ENCODE measurements at regions not wholly inside any gene's neighbourhood (a gene's known extent, or its start where the extent isn't known, plus 50 kb on each side); places are given as distances from the start of the nearest gene placed in this dataset.
"Not testable (repeated sequence)": the region's sequence is repeated elsewhere in the genome, so short reads cannot be mapped to it uniquely, and the experiment has no call there.

- DNase-seq, result no peak
These were observed 128.0 kb downstream of the SPP2 start for GRCh38 chr2:234178330-234179030.

GRCh38 chr2:234175649-234176048 lies 125.1 kb downstream of the SPP2 start:
- no peak for DNase-seq

- DNase-seq, result no peak
These were observed 124.2 kb downstream of the SPP2 start for GRCh38 chr2:234174742-234175141.

GRCh38 chr2:234172532-234172931 lies 122.0 kb downstream of the SPP2 start:
- no peak for DNase-seq

- DNase-seq, result no peak
These were observed 121.6 kb downstream of the SPP2 start for GRCh38 chr2:234172066-234172465.

GRCh38 chr2:234171666-234172065 lies 121.2 kb downstream of the SPP2 start:
- DNase-seq, result no peak

GRCh38 chr2:234169674-234170073 lies 119.2 kb downstream of the SPP2 start:
- no peak for DNase-seq

GRCh38 chr2:234168605-234169570 lies 118.4 kb downstream of the SPP2 start:
- not testable (repeated sequence) for DNase-seq

- no peak for DNase-seq
These were observed 116.0 kb downstream of the SPP2 start for GRCh38 chr2:234166531-234166930.

- no peak for DNase-seq
These were observed 114.9 kb downstream of the SPP2 start for GRCh38 chr2:234165421-234165820.

- DNase-seq, result no peak
These were observed 114.3 kb downstream of the SPP2 start for GRCh38 chr2:234164493-234165413.

- DNase-seq, result no peak
These were observed 113.1 kb downstream of the SPP2 start for GRCh38 chr2:234163510-234164045.

- no peak for DNase-seq
These were observed 112.4 kb downstream of the SPP2 start for GRCh38 chr2:234162861-234163260.

GRCh38 chr2:234161932-234162331 lies 111.4 kb downstream of the SPP2 start:
- DNase-seq, result no peak

GRCh38 chr2:234158812-234159211 lies 108.3 kb downstream of the SPP2 start:
- no peak for DNase-seq

- no peak for DNase-seq
These were observed 107.5 kb downstream of the SPP2 start for GRCh38 chr2:234157817-234158588.

- DNase-seq, result no peak
These were observed 105.8 kb downstream of the SPP2 start for GRCh38 chr2:234156326-234156725.

- DNase-seq, result not testable (repeated sequence)
These were observed 102.3 kb downstream of the SPP2 start for GRCh38 chr2:234152835-234153234.

GRCh38 chr2:234147335-234147861 lies 96.9 kb downstream of the SPP2 start:
- no peak for DNase-seq

- no peak for DNase-seq
These were observed 95.8 kb downstream of the SPP2 start for GRCh38 chr2:234146087-234146826.

- DNase-seq, result no peak
These were observed 95.0 kb downstream of the SPP2 start for GRCh38 chr2:234145511-234145910.
